Subcutaneous abdominal adipose tissue (tissue), 5 donors: ENCODE measurements at regions not wholly inside any gene's neighbourhood (a gene's known extent, or its start where the extent isn't known, plus 50 kb on each side); places are given as distances from the start of the nearest gene placed in this dataset.
A peak's percentile ranks its signal among the peaks of the same experiment; 100 is the strongest.

ENCODE experiments used
- H3K27ac ChIP-seq: one replicate; pipeline ENCODE4 v1.7.0; 2013; ENCODE audit warnings: low read depth, mild to moderate bottlenecking, inconsistent platforms, low read length, moderate library complexity
- H3K27me3 ChIP-seq, 5 donors: one replicate each; pipeline ENCODE4 v1.7.0; 2013; ENCODE audit warnings: low read length in 5 of 5, inconsistent platforms in 1 of 5; ENCODE audit not compliant: control insufficient read depth in 5 of 5, insufficient read depth in 4 of 5
- H3K36me3 ChIP-seq, 5 donors: one replicate each; pipeline ENCODE4 v1.7.0; 2013; ENCODE audit warnings: low read length in 5 of 5; ENCODE audit not compliant: control insufficient read depth in 5 of 5, insufficient read depth in 5 of 5
- H3K4me1 ChIP-seq, 5 donors: one replicate each; pipeline ENCODE4 v1.7.0; 2013; ENCODE audit warnings: low read length in 5 of 5, mild to moderate bottlenecking in 3 of 5, moderate library complexity in 1 of 5; ENCODE audit not compliant: control insufficient read depth in 5 of 5, insufficient read depth in 5 of 5
- H3K4me3 ChIP-seq, 5 donors: one replicate each; pipeline ENCODE4 v1.7.0; 2013; ENCODE audit warnings: low read length in 5 of 5, low read depth in 1 of 5
- H3K9ac ChIP-seq, 5 donors: one replicate each; pipeline ENCODE4 v1.7.0; 2013; ENCODE audit warnings: low read length in 5 of 5, mild to moderate bottlenecking in 4 of 5, moderate library complexity in 3 of 5
- H3K9me3 ChIP-seq, 5 donors: one replicate each; pipeline ENCODE4 v1.7.0; 2013; ENCODE audit warnings: low read length in 5 of 5; ENCODE audit not compliant: control insufficient read depth in 5 of 5
- donor health status: healthy.
- donor health status: healthy.
- donor health status: healthy.
- donor health status: healthy.
- donor health status: healthy.

DNA sequence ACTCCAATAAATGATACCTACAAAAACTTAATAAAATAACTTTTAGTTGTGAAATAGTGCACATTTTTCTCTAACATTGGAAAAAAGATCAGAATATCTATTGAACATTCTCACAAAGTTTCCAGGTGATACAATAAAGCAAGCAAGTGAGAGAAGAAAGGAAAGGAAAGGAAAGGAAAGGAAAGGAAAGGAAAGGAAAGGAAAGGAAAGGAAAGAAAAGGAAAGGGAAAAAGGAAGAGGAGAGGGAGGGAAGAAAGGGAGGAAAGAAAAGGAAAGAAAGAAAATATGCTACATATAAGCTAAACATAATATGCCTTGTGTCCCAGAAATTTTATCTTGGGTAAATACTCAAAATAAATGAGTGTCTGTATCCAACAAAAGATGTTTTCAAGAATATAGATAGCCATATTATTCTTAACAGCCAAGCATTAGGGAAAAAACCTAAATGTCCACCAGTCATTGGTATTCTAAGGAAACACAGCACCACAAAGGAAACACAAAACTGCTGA is 510.2 kb upstream of the ZWINT start:
- Histone ChIP-seq H3K27ac (no peak overlapping the region), H3K4me3 (no peak overlapping the region), H3K9ac (no peak overlapping the region), H3K9me3 (peaks cover 0 to 4% (median 0%) of the 10 kb centered on the region in 5 donors), H3K27me3 (no peaks in the 10 kb centered on the region), H3K36me3 (no peaks in the 10 kb centered on the region), H3K4me1 (no peaks in the 10 kb centered on the region)

DNA sequence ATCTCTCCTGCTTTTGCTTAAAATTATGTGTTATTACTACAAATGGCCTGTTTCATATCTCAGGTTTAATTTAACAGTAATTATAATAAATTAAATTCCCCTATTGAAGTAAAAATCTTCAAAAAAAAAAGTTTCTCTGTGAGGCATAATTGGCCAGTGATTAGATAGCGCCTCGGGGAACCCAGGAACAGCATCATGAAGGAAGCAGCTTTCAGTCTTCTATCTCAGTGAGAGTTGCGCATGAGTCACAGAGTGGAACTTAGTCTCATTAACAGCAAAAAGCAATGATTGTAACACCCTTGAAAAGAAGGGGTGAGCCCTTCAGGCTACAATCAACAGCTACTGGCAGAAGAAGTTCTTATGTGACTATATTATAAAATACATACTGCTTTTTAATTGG is 506.2 kb upstream of the ZWINT start:
- Histone ChIP-seq H3K4me3 (no peak overlapping the region), H3K4me1 (no peaks in the 10 kb centered on the region), H3K27me3 (no peaks in the 10 kb centered on the region), H3K9me3 (peaks cover 0 to 4% (median 0%) of the 10 kb centered on the region in 5 donors), H3K9ac (no peak overlapping the region), H3K27ac (no peak overlapping the region), H3K36me3 (no peaks in the 10 kb centered on the region)

DNA sequence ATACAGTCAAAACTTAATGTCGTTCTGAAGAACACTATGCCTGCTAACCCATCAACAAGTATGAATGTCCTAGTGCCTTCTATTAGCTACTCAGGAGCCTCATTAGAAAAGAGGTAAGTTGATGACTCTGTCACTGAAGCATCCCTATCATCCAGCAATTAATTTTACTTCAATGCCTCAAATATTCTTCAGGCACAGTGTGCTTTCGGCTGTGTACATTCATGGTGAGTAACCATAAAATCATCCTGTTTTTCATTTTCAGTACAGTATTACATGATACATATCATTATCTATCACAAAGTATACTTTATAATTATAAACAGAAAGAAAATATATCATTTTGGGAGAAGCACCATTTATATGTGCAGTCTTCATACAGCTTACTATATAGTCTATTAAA is 495.5 kb upstream of the ZWINT start:
- Histone ChIP-seq H3K9ac (no peak overlapping the region), H3K4me3 (no peak overlapping the region), H3K27me3 (no peaks in the 10 kb centered on the region), H3K27ac (no peak overlapping the region), H3K36me3 (no peaks in the 10 kb centered on the region), H3K9me3 (no peaks in the 10 kb centered on the region), H3K4me1 (no peaks in the 10 kb centered on the region)

DNA sequence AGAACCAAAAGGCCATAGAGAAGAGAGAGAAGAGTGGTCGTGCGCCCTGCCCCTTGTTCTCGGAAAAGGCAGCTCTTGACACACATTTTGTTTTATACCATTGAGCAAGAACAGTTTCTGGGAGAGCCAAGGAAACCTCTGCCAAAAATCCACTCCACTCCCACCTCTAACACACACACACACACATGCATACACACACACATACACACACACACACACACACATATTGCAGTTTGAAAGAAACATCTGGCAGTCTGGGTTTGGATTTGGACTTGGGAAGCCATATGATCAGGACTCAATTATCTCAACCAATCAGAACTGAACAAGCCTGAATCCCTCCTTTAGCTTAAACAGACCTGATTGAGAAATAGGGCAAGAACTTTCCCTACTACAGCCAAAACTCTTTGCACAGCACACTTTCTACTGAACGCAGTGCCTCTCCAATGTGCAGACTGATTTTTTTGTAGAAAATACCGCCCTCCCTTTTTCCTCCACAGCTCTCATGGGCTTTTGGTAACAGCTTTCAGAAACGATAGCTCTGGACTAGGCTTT is 484.0 kb upstream of the ZWINT start:
- H3K9me3 ChIP-seq, result no peaks in the 10 kb centered on the region
- peak overlapping the region in 1 of 5 donors; percentile 8 for H3K4me3 ChIP-seq
- H3K27me3 ChIP-seq, result no peaks in the 10 kb centered on the region
- no peaks in the 10 kb centered on the region for H3K36me3 ChIP-seq
- H3K27ac ChIP-seq, result no peak overlapping the region
- no peak overlapping the region for H3K9ac ChIP-seq
- H3K4me1 ChIP-seq, result peaks cover 0 to 18% (median 8%) of the 10 kb centered on the region in 5 donors

DNA sequence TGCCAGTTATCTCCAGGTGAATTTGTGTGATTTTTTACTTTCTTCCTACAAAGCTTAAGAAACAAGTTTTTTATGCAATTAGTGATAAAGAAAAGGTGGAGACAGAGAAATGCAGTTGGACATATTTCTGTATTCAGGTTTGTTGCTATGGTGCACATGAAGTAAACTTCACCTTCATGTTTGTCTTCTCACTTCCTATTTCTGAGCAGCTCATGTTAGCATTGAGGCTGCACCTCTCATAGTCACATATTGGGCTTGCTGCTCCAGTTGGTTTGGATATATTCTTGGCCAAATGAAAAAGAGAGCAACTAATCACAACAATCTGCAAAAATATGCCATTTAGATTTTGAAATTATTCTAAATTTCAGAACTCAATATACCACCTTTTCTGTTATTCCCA is 475.6 kb upstream of the ZWINT start:
- no peak overlapping the region for H3K4me3 ChIP-seq
- H3K36me3 ChIP-seq, result no peaks in the 10 kb centered on the region
- no peak overlapping the region for H3K27ac ChIP-seq
- no peaks in the 10 kb centered on the region for H3K27me3 ChIP-seq
- no peak overlapping the region for H3K9ac ChIP-seq
- no peaks in the 10 kb centered on the region for H3K9me3 ChIP-seq
- H3K4me1 ChIP-seq, result no peaks in the 10 kb centered on the region

DNA sequence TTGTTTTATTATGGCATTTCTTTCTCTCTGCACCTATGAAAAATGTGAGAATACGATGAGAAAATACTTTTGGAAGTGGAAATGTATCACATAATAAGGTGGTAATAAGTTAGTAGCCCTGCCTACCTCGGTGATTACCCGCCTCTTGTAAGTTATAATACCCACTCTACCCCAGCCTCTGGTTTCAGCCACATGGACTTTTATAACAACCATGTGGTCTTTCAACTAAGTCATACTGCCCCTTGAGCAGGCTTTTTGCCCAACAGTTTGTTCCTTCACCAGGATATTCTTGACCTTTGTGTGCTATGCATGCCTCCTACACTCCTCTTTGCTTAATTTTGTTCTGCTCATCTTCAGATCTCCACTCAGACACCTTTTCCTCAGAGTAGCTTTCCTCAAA is 470.6 kb upstream of the ZWINT start:
- no peak overlapping the region for H3K4me3 ChIP-seq
- no peak overlapping the region for H3K9ac ChIP-seq
- H3K27ac ChIP-seq, result no peak overlapping the region
- peaks cover 0 to 10% (median 0%) of the 10 kb centered on the region in 5 donors for H3K9me3 ChIP-seq
- no peaks in the 10 kb centered on the region for H3K27me3 ChIP-seq
- H3K4me1 ChIP-seq, result no peaks in the 10 kb centered on the region
- H3K36me3 ChIP-seq, result no peaks in the 10 kb centered on the region

DNA sequence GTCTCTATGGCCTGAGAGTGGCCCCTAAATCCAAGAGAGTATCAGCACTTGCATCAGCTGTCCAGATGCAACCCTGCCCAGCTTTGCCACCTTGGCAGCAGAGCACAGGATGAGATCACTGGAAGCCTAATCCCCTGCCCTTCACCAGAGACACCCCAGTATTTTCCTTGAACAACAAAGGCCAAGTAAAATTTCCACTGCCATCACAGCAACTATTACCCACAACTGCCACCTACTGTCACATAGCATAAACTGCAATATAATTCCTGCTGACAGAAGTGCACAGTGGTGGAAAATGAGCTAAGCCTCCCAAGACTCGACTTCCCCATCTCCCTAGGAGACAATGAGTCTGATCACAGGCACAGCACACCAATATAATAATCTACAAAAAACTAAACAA is 462.8 kb upstream of the ZWINT start:
- H3K4me1 ChIP-seq, result no peaks in the 10 kb centered on the region
- no peaks in the 10 kb centered on the region for H3K36me3 ChIP-seq
- H3K27me3 ChIP-seq, result no peaks in the 10 kb centered on the region
- H3K9ac ChIP-seq, result no peak overlapping the region
- no peak overlapping the region for H3K27ac ChIP-seq
- H3K4me3 ChIP-seq, result no peak overlapping the region
- peaks cover 0 to 19% (median 15%) of the 10 kb centered on the region in 5 donors for H3K9me3 ChIP-seq

DNA sequence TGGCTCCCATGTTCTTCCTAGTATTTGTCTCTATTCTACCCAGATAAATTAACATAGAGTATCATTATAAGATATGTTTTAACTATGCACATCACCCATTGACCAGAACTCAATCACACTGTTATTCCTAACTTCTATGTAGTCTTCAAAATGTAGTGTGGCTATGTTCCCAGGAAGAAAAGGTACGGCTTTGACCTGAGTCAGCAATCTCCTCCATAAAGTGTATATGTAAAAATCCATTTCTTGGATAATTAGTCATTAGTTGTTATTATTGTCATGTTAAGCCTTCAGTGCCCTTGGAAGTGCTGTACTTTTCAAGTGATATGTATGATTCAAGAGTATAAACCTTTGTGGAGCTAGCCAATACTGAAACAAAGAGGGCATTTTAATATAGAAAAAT is 444.0 kb upstream of the ZWINT start:
- peaks cover 0 to 6% (median 0%) of the 10 kb centered on the region in 5 donors for H3K4me1 ChIP-seq
- no peak overlapping the region for H3K4me3 ChIP-seq
- no peak overlapping the region for H3K27ac ChIP-seq
- no peaks in the 10 kb centered on the region for H3K27me3 ChIP-seq
- no peaks in the 10 kb centered on the region for H3K9me3 ChIP-seq
- H3K9ac ChIP-seq, result no peak overlapping the region
- no peaks in the 10 kb centered on the region for H3K36me3 ChIP-seq

DNA sequence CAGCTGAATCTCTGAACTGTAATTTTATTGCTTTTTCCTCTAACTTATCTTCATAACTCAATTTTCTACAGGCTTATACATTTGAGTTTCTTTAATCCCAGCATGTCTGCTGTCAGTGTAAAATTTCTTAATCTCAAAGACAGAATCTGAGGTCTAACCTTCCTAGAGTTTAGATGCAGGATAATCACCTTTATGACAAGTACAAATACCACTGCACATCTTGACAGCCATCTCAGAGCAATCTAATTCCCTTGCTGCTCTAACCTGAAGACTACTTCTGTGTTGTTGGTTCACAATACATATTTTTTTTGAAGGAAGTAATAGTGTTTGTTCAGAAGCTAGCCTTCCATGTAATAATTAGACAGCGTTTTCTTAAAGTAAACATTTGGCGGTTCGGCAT is 424.2 kb upstream of the ZWINT start:
- Histone ChIP-seq H3K4me1 (no peaks in the 10 kb centered on the region), H3K27ac (no peak overlapping the region), H3K36me3 (no peaks in the 10 kb centered on the region), H3K9ac (no peak overlapping the region), H3K27me3 (no peaks in the 10 kb centered on the region), H3K9me3 (no peaks in the 10 kb centered on the region), H3K4me3 (no peak overlapping the region)

DNA sequence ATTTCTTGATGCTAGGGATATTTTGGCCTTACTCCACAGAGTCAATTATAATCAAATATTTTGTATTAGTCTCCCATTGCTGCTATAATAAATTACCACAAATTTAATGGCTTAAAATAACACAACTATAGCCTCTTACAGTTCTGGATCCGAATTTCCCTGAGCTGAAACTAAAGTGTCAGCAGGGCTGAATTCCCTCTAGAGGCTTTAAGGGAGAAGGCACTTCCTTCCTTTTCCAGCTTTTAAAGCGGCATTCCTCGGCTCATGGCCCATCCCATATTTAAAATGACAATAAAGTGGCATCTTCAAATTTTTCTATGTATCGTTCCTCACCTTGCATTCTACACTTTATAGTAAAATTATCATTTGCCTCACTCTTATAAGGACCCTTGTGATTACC is 421.4 kb upstream of the ZWINT start:
- Histone ChIP-seq H3K9me3 (peaks cover 0 to 4% (median 0%) of the 10 kb centered on the region in 5 donors), H3K27me3 (no peaks in the 10 kb centered on the region), H3K9ac (no peak overlapping the region), H3K4me3 (no peak overlapping the region), H3K4me1 (no peaks in the 10 kb centered on the region), H3K36me3 (no peaks in the 10 kb centered on the region), H3K27ac (no peak overlapping the region)
